ENCODE measurements at regions not wholly inside any gene's neighbourhood (a gene's known extent, or its start where the extent isn't known, plus 50 kb on each side); places are given as distances from the start of the nearest gene placed in this dataset.

- H3K36me3 ChIP-seq (ENCODE audit: control insufficient read depth, insufficient read depth, low read length), result no peaks in the 10 kb centered on the region
- TF ChIP-seq, protein P1, sequence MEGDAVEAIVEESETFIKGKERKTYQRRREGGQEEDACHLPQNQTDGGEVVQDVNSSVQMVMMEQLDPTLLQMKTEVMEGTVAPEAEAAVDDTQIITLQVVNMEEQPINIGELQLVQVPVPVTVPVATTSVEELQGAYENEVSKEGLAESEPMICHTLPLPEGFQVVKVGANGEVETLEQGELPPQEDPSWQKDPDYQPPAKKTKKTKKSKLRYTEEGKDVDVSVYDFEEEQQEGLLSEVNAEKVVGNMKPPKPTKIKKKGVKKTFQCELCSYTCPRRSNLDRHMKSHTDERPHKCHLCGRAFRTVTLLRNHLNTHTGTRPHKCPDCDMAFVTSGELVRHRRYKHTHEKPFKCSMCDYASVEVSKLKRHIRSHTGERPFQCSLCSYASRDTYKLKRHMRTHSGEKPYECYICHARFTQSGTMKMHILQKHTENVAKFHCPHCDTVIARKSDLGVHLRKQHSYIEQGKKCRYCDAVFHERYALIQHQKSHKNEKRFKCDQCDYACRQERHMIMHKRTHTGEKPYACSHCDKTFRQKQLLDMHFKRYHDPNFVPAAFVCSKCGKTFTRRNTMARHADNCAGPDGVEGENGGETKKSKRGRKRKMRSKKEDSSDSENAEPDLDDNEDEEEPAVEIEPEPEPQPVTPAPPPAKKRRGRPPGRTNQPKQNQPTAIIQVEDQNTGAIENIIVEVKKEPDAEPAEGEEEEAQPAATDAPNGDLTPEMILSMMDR (IDR thresholded peaks at IDR 0.05; ENCODE audit: insufficient read depth, low read length, poor library complexity, severe bottlenecking), result no peak
- DNase-seq (ENCODE audit: extremely low read depth, insufficient read length), result no peak
Observed at GRCh38 chr4:149057594-149057993, 615.4 kb upstream of the NR3C2 start.

DNA sequence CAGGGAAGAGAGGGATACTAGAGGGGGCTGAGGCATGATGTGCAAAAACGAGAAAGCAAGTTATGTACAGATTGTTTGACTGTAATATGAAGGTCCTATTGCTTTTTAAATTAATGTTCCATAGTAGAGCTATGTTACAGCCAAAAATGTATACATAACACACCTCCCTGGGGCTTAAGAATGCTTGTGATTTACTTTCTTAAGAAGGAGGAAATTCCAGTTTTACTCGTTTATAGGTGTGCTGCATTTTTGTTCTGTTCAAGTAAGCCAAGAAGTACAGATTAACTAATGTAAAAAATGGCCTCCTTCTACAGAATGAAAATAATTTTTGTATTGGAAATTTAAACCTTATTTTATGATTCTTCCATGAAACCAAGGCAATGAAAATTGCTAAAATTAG, 614.4 kb upstream of the NR3C2 start:
- H3K27me3 ChIP-seq (replicated peaks; ENCODE audit: control insufficient read depth, insufficient read depth, low read length), result no peaks in the 10 kb centered on the region
- TF ChIP-seq, protein P1 (IDR thresholded peaks at IDR 0.05; ENCODE audit: insufficient read depth, low read length, poor library complexity, severe bottlenecking), result no peak
- DNase-seq (ENCODE audit: extremely low read depth, insufficient read length), result no peak
- H3K36me3 ChIP-seq (ENCODE audit: control insufficient read depth, insufficient read depth, low read length), result no peaks in the 10 kb centered on the region
- H3K4me3 ChIP-seq (replicated peaks; ENCODE audit: low read depth, low read length), result no peak overlapping the region

More at GRCh38 chr4:149057594-149057993, 615.4 kb upstream of the NR3C2 start:
- no peak overlapping the region for H3K4me3 ChIP-seq (replicated peaks; ENCODE audit: low read depth, low read length)
- H3K27me3 ChIP-seq (replicated peaks; ENCODE audit: control insufficient read depth, insufficient read depth, low read length), result no peaks in the 10 kb centered on the region

DNA sequence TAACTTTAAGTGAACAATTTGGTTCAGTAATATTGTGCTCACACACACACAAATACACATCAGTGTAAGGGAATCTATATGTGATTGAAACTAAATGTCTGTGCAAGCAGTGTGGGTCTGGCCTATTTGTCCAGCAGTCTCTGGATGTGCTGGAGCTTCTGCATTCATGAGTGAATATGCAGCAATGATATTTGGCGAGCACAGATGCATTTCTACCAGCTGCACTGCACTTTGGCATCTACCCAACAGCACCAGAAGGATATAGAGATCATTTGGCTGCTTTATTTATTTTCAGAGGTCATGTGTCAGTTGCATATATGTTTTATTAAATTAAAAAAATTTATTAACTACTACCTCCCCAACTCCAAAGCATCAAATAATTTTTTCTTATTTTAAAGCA, 613.4 kb upstream of the NR3C2 start:
- Histone ChIP-seq H3K36me3 (ENCODE audit: control insufficient read depth, insufficient read depth, low read length) (no peaks in the 10 kb centered on the region), H3K4me3 (replicated peaks; ENCODE audit: low read depth, low read length) (no peak overlapping the region), H3K27me3 (replicated peaks; ENCODE audit: control insufficient read depth, insufficient read depth, low read length) (no peaks in the 10 kb centered on the region)
- TF ChIP-seq, protein P1 (IDR thresholded peaks at IDR 0.05; ENCODE audit: insufficient read depth, low read length, poor library complexity, severe bottlenecking), result no peak
- DNase-seq (ENCODE audit: extremely low read depth, insufficient read length), result no peak

GRCh38 chr4:149050840-149051239, 608.6 kb upstream of the NR3C2 start:
- no peaks in the 10 kb centered on the region for H3K27me3 ChIP-seq (replicated peaks; ENCODE audit: control insufficient read depth, insufficient read depth, low read length)
- TF ChIP-seq, protein P1 (IDR thresholded peaks at IDR 0.05; ENCODE audit: insufficient read depth, low read length, poor library complexity, severe bottlenecking), result no peak
- H3K36me3 ChIP-seq (ENCODE audit: control insufficient read depth, insufficient read depth, low read length), result no peaks in the 10 kb centered on the region
- no peak overlapping the region for H3K4me3 ChIP-seq (replicated peaks; ENCODE audit: low read depth, low read length)
- no peak for DNase-seq (ENCODE audit: extremely low read depth, insufficient read length)

- no peak for DNase-seq (ENCODE audit: extremely low read depth, insufficient read length)
- Histone ChIP-seq H3K36me3 (ENCODE audit: control insufficient read depth, insufficient read depth, low read length) (no peaks in the 10 kb centered on the region), H3K4me3 (replicated peaks; ENCODE audit: low read depth, low read length) (no peak overlapping the region), H3K27me3 (replicated peaks; ENCODE audit: control insufficient read depth, insufficient read depth, low read length) (no peaks in the 10 kb centered on the region)
- TF ChIP-seq, protein P1 (IDR thresholded peaks at IDR 0.05; ENCODE audit: insufficient read depth, low read length, poor library complexity, severe bottlenecking), result no peak
Observed at GRCh38 chr4:149048451-149049143, 606.4 kb upstream of the NR3C2 start.

- TF ChIP-seq, protein P1 (IDR thresholded peaks at IDR 0.05; ENCODE audit: insufficient read depth, low read length, poor library complexity, severe bottlenecking), result no peak
- no peaks in the 10 kb centered on the region for H3K27me3 ChIP-seq (replicated peaks; ENCODE audit: control insufficient read depth, insufficient read depth, low read length)
- no peak for DNase-seq (ENCODE audit: extremely low read depth, insufficient read length)
- no peaks in the 10 kb centered on the region for H3K36me3 ChIP-seq (ENCODE audit: control insufficient read depth, insufficient read depth, low read length)
- H3K4me3 ChIP-seq (replicated peaks; ENCODE audit: low read depth, low read length), result no peak overlapping the region
Observed at GRCh38 chr4:149047368-149047767, 605.2 kb upstream of the NR3C2 start.
